Muscle layer of duodenum (tissue), 2 donors: ENCODE measurements at regions not wholly inside any gene's neighbourhood (a gene's known extent, or its start where the extent isn't known, plus 50 kb on each side); places are given as distances from the start of the nearest gene placed in this dataset.
"Not testable (repeated sequence)": the region's sequence is repeated elsewhere in the genome, so short reads cannot be mapped to it uniquely, and the experiment has no call there.

Experiments
- H3K27ac ChIP-seq: one replicate; pipeline ENCODE4 v1.7.0; 2013; ENCODE audit warnings: mild to moderate bottlenecking, low read length
- H3K27me3 ChIP-seq: one replicate; pipeline ENCODE4 v1.7.0; 2013; ENCODE audit warnings: low read depth, mild to moderate bottlenecking, control low read depth, low read length
- H3K36me3 ChIP-seq, 2 donors: one replicate each; pipeline ENCODE4 v1.7.0; 2013; ENCODE audit warnings: low read length in 2 of 2, control low read depth in 1 of 2, mild to moderate bottlenecking in 1 of 2; ENCODE audit not compliant: insufficient read depth in 2 of 2, control insufficient read depth in 1 of 2
- H3K4me1 ChIP-seq, 2 donors: one replicate each; pipeline ENCODE4 v1.7.0; 2013; ENCODE audit warnings: low read length in 2 of 2, mild to moderate bottlenecking in 2 of 2, control low read depth in 1 of 2, moderate library complexity in 1 of 2; ENCODE audit not compliant: insufficient read depth in 2 of 2, control insufficient read depth in 1 of 2
- H3K4me3 ChIP-seq, 2 donors: one replicate each; pipeline ENCODE4 v1.7.0; 2013; ENCODE audit warnings: low read length in 2 of 2, low read depth in 1 of 2, mild to moderate bottlenecking in 1 of 2
- H3K9me3 ChIP-seq, 2 donors: one replicate each; pipeline ENCODE4 v1.7.0; 2013; ENCODE audit warnings: low read length in 2 of 2, control low read depth in 1 of 2, mild to moderate bottlenecking in 1 of 2; ENCODE audit not compliant: control insufficient read depth in 1 of 2
- donor health status: healthy.

DNA sequence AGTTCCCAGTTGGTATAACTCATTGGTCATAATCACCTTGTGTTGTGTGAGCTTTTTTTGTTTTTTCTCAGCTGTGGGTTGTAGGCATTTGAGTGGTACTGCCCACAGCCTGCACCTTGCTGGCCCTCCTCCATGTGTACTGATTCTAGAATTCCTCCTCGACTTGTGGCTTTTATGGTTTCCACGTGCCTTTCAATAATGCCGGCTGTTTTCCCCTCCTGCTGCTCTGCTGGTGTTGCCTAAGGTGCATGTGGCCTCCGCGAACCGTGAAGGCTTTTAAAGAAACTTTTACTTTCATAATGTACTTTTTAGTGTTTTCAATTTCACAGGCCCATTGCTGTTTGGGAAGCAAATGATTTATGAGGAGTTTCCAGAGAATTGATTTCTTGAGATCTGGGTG lies 518.0 kb downstream of the REEP3 start:
- no peak overlapping the region for H3K27ac ChIP-seq
- peaks cover 0 to 20% of the 10 kb centered on the region in 2 donors for H3K4me1 ChIP-seq
- H3K9me3 ChIP-seq, result no peaks in the 10 kb centered on the region
- no peaks in the 10 kb centered on the region for H3K36me3 ChIP-seq
- H3K4me3 ChIP-seq, result no peak overlapping the region
- H3K27me3 ChIP-seq, result no peaks in the 10 kb centered on the region

DNA sequence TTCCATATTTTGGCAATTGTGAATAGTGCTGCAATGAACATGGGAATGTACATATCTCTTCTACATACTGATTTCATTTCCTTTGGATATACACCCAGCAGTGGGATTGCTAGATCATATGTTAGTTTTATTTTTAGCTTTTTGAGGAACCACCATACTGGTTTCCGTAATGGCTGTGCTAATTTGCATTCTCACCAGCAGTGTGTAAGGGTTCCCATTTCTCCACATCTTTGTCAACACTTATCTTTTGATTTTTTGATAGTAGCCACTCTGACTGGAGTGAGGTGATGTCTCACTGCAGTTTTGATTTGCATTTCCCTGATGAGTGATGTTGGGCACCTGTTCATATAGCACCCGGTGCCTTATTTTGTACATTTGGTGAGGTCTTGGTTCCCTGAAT lies 519.6 kb downstream of the REEP3 start:
- no peaks in the 10 kb centered on the region for H3K9me3 ChIP-seq
- H3K27me3 ChIP-seq, result no peaks in the 10 kb centered on the region
- peak overlapping the region; percentile 9 to 52 for H3K4me3 ChIP-seq
- H3K4me1 ChIP-seq, result peaks cover 0 to 20% of the 10 kb centered on the region in 2 donors
- no peak overlapping the region for H3K27ac ChIP-seq
- H3K36me3 ChIP-seq, result no peaks in the 10 kb centered on the region

DNA sequence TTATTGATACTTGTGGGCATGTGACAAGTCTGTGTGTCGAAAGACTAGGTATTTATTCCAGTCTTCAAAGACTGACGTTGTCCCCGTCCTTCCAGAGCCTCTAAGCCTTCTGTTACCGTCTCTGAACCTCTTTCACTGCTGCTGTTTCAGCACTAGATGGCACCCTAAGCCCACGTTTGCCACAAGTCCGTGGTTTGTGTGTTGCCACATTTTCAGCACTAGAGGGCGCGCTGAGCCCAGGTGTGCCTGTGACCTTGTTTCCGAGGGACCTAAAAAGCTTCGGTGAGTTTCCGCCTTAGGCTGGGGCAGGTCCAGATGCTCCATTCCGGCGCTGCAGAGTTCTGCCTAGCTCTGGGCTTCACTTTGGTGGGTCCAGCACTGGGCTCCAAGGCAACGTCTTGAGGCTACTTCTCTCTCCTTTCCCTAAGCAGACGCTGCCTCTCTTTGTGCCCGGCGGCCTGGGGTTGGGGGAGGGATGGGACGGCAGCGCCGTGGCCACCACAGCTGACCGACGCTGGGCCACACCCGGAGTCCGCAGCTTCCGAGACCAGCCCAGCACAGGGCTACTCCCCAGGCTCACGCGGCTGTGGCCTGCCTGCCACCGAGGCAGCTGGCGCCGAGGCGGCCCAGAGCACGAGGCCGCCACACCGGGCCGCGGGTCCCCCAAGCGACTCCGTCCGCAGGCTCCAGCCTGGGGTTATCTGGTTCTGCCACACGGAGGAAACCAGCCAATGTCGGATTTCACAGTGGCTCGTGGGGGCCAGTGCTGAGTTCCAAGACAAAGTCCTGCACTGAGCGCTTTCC lies 520.2 kb downstream of the REEP3 start:
- H3K27ac ChIP-seq, result no peak overlapping the region
- H3K4me3 ChIP-seq, result peak overlapping the region; percentile 9 to 52
- no peaks in the 10 kb centered on the region for H3K36me3 ChIP-seq
- H3K9me3 ChIP-seq, result no peaks in the 10 kb centered on the region
- H3K4me1 ChIP-seq, result peaks cover 0 to 20% of the 10 kb centered on the region in 2 donors
- H3K27me3 ChIP-seq, result no peaks in the 10 kb centered on the region

DNA sequence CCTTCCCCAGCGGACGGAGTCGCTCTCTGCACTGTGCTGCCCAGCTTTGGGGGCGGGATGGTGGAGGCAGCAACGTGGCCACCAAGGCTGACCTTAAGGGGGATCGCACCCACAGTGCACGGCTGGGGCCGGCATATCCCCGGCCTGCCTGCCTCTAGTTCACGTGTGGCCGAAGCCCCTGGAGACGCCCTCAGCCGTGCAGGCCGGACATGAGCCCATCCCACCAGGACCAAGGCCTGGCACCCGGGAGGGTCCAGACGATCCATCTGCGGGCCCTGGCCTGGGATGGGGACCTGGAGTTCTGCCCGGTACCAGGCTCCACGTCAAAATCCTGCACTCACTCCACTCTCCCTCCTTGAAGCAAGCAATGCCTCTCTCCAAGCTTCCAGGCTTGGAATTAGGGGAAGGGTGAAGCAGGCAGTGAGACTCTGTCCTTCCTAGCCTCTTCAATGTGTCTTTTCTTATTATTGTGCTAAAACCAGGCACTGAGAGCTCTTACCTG lies 520.8 kb downstream of the REEP3 start:
- Histone ChIP-seq H3K27me3 (no peaks in the 10 kb centered on the region), H3K4me3 (no peak overlapping the region), H3K4me1 (peaks cover 0 to 15% of the 10 kb centered on the region in 2 donors), H3K36me3 (no peaks in the 10 kb centered on the region), H3K9me3 (no peaks in the 10 kb centered on the region), H3K27ac (no peak overlapping the region)

DNA sequence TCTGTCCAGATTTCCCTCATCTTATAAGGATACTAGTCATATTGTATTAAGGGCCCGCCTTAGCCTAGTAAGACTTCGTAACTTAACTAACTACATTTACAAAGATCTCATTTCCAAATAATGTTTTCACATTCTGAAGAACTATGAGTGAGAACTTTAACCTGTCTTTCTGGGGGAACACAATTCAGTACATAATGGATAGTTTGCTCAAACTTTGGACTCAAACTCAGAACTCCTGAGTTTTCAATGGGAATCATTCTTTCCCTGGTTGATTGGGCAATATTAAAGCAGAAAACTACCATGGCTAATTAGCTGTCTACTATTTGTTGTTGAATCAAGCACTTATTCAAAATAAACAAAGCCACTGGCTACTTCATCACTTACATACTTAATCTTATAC lies 522.9 kb downstream of the REEP3 start:
- H3K27ac ChIP-seq, result no peak overlapping the region
- H3K4me1 ChIP-seq, result peaks cover 0 to 3% of the 10 kb centered on the region in 2 donors
- no peaks in the 10 kb centered on the region for H3K9me3 ChIP-seq
- no peaks in the 10 kb centered on the region for H3K27me3 ChIP-seq
- H3K4me3 ChIP-seq, result no peak overlapping the region
- H3K36me3 ChIP-seq, result no peaks in the 10 kb centered on the region

DNA sequence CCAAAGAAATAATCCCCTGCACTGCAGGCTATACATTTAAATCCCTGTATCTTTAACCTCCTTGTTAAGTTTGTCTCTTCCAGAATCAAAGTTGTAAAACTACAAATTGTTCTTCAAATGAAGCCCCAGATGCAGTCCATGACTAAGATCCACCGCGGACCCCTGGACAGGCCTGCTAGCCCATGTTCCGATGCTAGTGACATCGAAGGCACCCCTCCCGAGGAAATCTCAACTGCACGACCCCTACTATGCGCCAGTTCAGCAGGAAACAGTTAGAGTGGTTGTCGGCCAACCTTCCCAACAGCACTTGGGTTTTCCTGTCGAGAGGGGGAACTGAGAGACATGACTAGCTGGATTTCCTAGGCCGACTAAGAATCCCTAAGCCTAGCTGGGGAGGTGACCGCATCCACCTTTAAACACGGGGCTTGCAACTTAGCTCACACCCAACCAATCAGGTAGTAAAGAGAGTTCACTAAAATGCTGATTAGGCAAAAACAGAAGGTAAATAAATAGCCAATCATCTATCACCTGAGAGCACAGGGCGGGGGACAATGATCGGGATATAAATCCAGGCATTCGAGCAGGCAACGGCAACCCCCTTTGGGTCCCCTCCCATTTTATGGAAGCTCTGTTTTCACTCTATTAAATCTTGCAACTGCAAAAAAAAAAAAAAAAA lies 523.9 kb downstream of the REEP3 start:
- not testable (repeated sequence) for H3K4me1 ChIP-seq, H3K9me3 ChIP-seq, H3K4me3 ChIP-seq, H3K27me3 ChIP-seq, H3K36me3 ChIP-seq, H3K27ac ChIP-seq

DNA sequence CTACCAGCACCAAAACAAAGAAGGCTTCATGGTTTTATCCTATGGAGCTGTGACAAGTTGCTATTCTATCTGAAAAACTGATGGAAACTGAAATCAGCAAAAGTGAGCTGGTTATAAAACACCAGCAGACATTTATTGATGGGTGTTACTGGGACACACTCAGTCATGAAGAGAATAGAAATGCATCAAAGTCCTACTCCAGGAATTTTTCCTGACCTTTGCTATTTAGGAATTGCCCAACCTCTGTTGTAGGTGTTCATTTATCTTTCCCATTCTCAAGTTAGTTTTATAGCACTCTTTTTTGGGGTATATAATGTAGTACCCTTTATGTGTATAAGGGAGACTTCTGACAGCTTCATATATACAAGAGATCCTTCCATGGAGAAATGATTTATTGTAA lies 533.2 kb downstream of the REEP3 start:
- H3K9me3 ChIP-seq, result no peaks in the 10 kb centered on the region
- no peaks in the 10 kb centered on the region for H3K4me1 ChIP-seq
- no peak overlapping the region for H3K27ac ChIP-seq
- H3K36me3 ChIP-seq, result no peaks in the 10 kb centered on the region
- H3K27me3 ChIP-seq, result no peaks in the 10 kb centered on the region
- no peak overlapping the region for H3K4me3 ChIP-seq

DNA sequence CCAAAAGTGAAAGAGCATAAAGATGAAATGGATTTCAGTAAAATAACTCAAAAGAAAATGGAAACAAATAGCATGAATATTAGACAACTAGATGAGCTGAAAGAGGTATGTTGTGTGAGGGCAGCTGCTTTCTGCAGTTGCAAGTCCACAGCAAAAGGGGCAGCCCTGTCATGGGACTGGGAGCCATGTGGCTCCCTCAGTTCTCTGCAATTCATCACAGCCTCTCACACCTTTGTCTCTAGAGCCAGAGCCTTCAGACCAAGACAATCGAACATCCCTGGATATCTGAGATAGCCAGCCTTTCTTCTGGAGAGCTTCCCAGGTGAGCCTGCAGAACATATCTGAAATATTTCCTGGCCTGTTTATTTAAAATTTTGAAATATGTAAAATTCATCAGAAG lies 538.7 kb downstream of the REEP3 start:
- no peaks in the 10 kb centered on the region for H3K36me3 ChIP-seq
- H3K4me3 ChIP-seq, result no peak overlapping the region
- no peaks in the 10 kb centered on the region for H3K9me3 ChIP-seq
- no peaks in the 10 kb centered on the region for H3K27me3 ChIP-seq
- no peak overlapping the region for H3K27ac ChIP-seq
- H3K4me1 ChIP-seq, result no peaks in the 10 kb centered on the region

DNA sequence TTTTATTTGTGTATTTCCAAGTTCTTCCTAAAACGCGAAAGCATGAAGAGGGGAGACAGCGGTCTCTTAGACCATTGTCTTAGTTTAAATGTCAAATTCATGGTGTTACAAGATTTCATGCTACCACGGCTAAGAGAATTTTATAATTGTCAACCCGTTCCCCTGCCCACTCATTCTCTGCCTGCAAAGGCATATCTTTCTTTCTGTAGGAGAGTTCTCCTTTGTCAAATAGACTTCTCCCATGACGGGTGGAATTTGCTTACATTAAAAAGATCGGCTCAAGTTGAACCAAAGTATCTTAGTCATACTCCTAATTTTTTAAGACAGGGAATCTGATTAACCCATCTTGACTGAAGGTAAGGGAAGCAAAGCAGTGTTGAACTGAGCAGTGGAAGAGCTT lies 539.2 kb downstream of the REEP3 start:
- H3K27me3 ChIP-seq, result no peaks in the 10 kb centered on the region
- no peak overlapping the region for H3K27ac ChIP-seq
- no peaks in the 10 kb centered on the region for H3K4me1 ChIP-seq
- H3K4me3 ChIP-seq, result no peak overlapping the region
- H3K36me3 ChIP-seq, result no peaks in the 10 kb centered on the region
- no peaks in the 10 kb centered on the region for H3K9me3 ChIP-seq

DNA sequence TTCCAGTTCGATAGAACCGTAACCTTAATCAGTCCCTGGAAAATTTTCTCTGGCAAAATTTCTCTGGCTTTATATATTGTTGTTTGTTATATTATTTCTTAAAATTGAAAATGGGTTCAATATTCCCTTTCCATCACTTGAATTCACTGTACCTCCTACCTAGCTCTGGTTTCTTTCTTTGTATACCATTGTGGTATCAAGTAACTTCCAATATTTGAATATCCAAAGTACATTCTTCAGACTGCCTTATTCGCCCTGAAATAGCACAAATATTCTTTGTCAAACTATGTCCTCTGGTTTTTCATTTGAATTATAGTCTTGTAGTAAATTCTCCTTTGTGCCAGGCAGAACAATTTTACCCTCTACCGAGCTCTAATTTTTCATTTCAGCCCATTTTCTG lies 541.6 kb downstream of the REEP3 start:
- Histone ChIP-seq H3K27ac (no peak overlapping the region), H3K9me3 (no peaks in the 10 kb centered on the region), H3K4me3 (no peak overlapping the region), H3K36me3 (no peaks in the 10 kb centered on the region), H3K27me3 (no peaks in the 10 kb centered on the region), H3K4me1 (peaks cover 0 to 3% of the 10 kb centered on the region in 2 donors)

DNA sequence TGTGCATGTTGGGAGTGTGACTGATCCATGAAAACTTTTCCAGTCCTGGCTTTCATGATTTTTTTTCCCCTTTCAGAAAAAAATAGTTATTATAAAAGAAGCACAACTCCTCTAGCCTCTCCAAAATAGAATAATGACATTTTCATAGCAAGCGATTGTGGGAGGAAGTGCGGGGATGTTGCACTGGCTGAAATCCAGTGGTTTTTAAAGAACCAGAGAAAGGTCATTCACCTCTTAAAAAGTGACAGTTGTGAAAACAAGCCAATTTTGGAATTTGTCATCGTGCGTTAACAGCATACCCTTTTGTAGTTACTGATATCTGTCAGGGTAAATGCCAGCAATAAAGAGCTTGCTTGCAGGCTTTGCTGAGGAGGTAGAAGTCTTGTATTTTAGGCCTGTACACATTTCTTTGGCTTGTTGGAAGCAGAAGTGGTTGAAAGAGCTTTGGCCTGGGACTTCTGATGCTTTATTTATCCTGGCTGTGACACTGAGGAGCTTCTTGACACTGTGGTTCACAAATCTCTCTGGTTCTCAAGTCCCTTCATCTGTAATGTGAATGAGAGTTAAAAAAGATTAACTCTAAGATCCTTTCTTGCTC lies 545.9 kb downstream of the REEP3 start:
- Histone ChIP-seq H3K36me3 (no peaks in the 10 kb centered on the region), H3K4me1 (peaks cover 0 to 3% of the 10 kb centered on the region in 2 donors), H3K9me3 (no peaks in the 10 kb centered on the region), H3K4me3 (no peak overlapping the region), H3K27me3 (no peaks in the 10 kb centered on the region), H3K27ac (no peak overlapping the region)
